A549 (cell line): ENCODE measurements at regions not wholly inside any gene's neighbourhood (a gene's known extent, or its start where the extent isn't known, plus 50 kb on each side); places are given as distances from the start of the nearest gene placed in this dataset.

Experiments used
- CHD2 ChIP-seq: fragments of 150-350 bp; IDR thresholded peaks from 2 replicates; pipeline ENCODE4 v1.6.1; 2014; ENCODE audit warnings: low read length; ENCODE audit not compliant: partially characterized antibody
- CTCF ChIP-seq: fragments of >200 bp; sonication (Bioruptor Twin); formaldehyde crosslinking; IDR thresholded peaks from 3 replicates; pipeline ENCODE4 v1.5.1; 2016
- FOXS1 ChIP-seq: fragments of 250-450 bp; sonication (Bioruptor Pico); IDR thresholded peaks from 2 replicates; pipeline ENCODE4 v1.5.0; 2020; ENCODE audit warnings: mild to moderate bottlenecking, moderate library complexity
- REST ChIP-seq: fragments of 200-600 bp; sonication (generic); IDR thresholded peaks from 2 replicates; pipeline ENCODE4 v1.6.1; 2016; ENCODE audit warnings: antibody characterized with exemption, mild to moderate bottlenecking, moderate library complexity
- USF2 ChIP-seq: fragments of 450-650 bp; IDR thresholded peaks from 2 replicates; pipeline ENCODE4 v1.6.1; 2014; ENCODE audit warnings: antibody characterized with exemption

DNA sequence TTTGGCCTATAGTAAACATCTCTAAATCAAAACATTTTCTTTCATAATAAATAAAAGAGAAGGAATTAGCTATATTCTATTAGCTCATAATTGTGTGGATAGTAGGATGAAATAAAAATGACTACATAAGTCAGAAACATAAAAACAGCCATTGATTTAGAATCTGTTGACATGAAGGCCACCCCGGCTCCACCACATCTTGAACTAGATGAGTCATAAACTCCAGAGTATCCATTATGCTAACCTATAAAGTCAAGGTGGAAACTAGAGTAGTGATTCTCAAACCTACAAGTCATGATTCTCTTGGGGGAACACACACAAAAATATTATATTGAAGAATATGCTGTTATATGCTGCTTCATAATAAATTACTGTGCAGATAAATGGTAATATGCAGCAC is 831.0 kb downstream of the TUSC7 start:
- TF ChIP-seq CTCF (no peak), REST (no peak), FOXS1 (CRISPR knock-in tag) (no peak), CHD2 (no peak), USF2 (no peak)
